ENCODE measurements at regions not wholly inside any gene's neighbourhood (a gene's known extent, or its start where the extent isn't known, plus 50 kb on each side); places are given as distances from the start of the nearest gene placed in this dataset.

DNA sequence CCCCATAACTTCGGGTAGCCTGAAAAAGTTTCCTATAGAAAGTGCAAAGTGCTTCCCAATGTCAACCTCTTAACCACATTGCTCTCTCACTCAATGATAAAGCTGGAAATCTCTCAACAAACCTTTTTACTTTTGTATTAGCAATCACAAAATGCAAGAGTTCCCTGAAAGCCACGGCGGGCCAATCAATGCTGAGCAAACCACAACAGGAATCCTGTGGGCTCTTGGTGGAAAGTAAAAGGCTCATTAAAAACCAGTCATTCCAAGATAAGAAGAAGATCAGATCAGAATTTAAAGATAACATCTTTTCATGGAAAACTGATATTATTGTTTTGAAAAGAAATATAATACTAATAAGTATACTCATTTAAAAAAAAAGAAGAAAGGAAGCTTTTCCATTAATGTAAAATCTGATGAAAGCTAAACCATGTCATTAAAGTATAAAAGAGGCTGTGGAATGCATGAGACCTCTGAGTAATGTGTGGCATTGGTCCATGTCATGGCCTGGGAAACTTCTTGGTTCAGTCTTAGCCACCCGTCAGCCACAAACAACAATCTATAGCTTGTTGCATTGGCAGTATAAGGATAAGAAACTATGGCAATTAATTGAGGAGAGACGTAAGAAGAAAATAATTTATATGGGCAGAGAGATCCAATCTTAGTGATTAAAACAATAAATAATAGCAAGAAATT, 1066.1 kb upstream of the SORCS1 start:
- Histone ChIP-seq H3K79me1 (ENCODE audit: low read depth, low read length) (no peaks in the 10 kb centered on the region), H3K4me3 (ENCODE audit: extremely low read depth in 1 of 4, insufficient read depth in 2 of 4, low read depth in 3 of 4, low read length in 4 of 4) (no peak overlapping the region), H3K27me3 (replicated peaks in 1 of 4; ENCODE audit: control insufficient read depth in 3 of 4, extremely low read depth in 1 of 4, insufficient read depth in 3 of 4, low read length in 3 of 4) (no peaks in the 10 kb centered on the region), H3K4ac (replicated peaks; ENCODE audit: insufficient read length, low read depth, low read length) (no peak overlapping the region), H3K79me2 (ENCODE audit: control insufficient read depth in 1 of 2, insufficient read depth in 2 of 2, low read length in 2 of 2) (no peaks in the 10 kb centered on the region), H2BK12ac (ENCODE audit: low read depth, low read length) (no peak overlapping the region), H4K5ac (ENCODE audit: insufficient read length, low read depth, low read length) (no peak overlapping the region), H2AFZ (ENCODE audit: low read length) (no peak overlapping the region), H3K4me2 (ENCODE audit: insufficient read depth in 1 of 2, low read depth in 2 of 2, low read length in 2 of 2) (no peak overlapping the region), H3K14ac (ENCODE audit: insufficient read length) (no peak overlapping the region), H2BK20ac (ENCODE audit: low read length) (no peak overlapping the region), H3K27ac (ENCODE audit: low read depth, low read length) (no peak overlapping the region), H4K91ac (replicated peaks; ENCODE audit: insufficient read length, low read length) (no peak overlapping the region), H3K9me3 (ENCODE audit: insufficient read depth in 2 of 2, low read depth in 1 of 2, low read length in 1 of 2) (no peaks in the 10 kb centered on the region), H3K56ac (replicated peaks; ENCODE audit: insufficient read length, low read depth, low read length) (no peak overlapping the region), H3K23me2 (ENCODE audit: low read depth, low read length) (no peaks in the 10 kb centered on the region; the same call in 1 of the 2 replicates), H3K18ac (ENCODE audit: extremely low read depth, low read length) (no peak overlapping the region), H2AK5ac (ENCODE audit: low read depth, low read length) (no peak overlapping the region), H3K36me3 (ENCODE audit: control insufficient read depth in 2 of 4, insufficient read depth in 4 of 4, low read length in 3 of 4) (no peaks in the 10 kb centered on the region), H2BK15ac (ENCODE audit: low read length) (no peak overlapping the region), H3K4me1 (replicated peaks in 1 of 4; ENCODE audit: control insufficient read depth in 3 of 4, insufficient read depth in 4 of 4, low read length in 3 of 4) (no peaks in the 10 kb centered on the region), H2BK120ac (replicated peaks; ENCODE audit: low read depth, low read length) (no peak overlapping the region), H4K20me1 (replicated peaks in 1 of 2; ENCODE audit: control insufficient read depth in 1 of 2, insufficient read depth in 2 of 2, low read length in 2 of 2) (no peaks in the 10 kb centered on the region), H4K8ac (ENCODE audit: extremely low read depth, insufficient read depth, low read length) (no peak overlapping the region), H2BK5ac (ENCODE audit: low read depth, low read length) (no peak overlapping the region), H3K23ac (ENCODE audit: insufficient read length) (no peak overlapping the region), H3K9ac (replicated peaks in 1 of 4; ENCODE audit: extremely low read depth in 1 of 4, low read depth in 3 of 4, low read length in 3 of 4) (no peak overlapping the region)
- CTCF ChIA-PET (ENCODE audit: partially characterized antibody): interaction anchor here (0.9 kb wide), 1 partner anchor 254 kb away, joined by 4 read pairs; no protein-coding TSS in a partner anchor
- FAIRE-seq (no peak), DNase-seq (ENCODE audit: low read depth in 1 of 2, low spot score in 2 of 2) (no peak)
- TF ChIP-seq TCF12 (IDR thresholded peaks at IDR 0.05; ENCODE audit: low read depth, low read length) (no peak), EP300 (IDR thresholded peaks at IDR 0.05; ENCODE audit: borderline replicate concordance in 1 of 2, low read depth in 2 of 2, low read length in 2 of 2) (no peak), CBX8 (IDR thresholded peaks at IDR 0.05; ENCODE audit: borderline replicate concordance, low read depth, low read length) (no peak), POLR2AphosphoS5 (IDR thresholded peaks at IDR 0.05; ENCODE audit: low read depth, low read length) (no peak)
- WGBS, 2 experiments (ENCODE audit: extremely low coverage in 1 of 2, insufficient coverage in 1 of 2, insufficient read length in 1 of 2, insufficient replicate concordance in 2 of 2, low coverage in 1 of 2, low lambda C conversion rate in 2 of 2, missing lambda C conversion rate in 1 of 2): 95% methylated on average over 5 of the region's 5 CpGs; no CpG with 5 or more reads in 1 of the 2 experiments
- POLR2A ChIA-PET (ENCODE audit: partially characterized antibody): interaction anchor here (0.9 kb wide), 1 partner anchor 11 kb away, joined by 3 read pairs; no protein-coding TSS in a partner anchor
